Uterus (tissue), 2 donors: ENCODE measurements at regions not wholly inside any gene's neighbourhood (a gene's known extent, or its start where the extent isn't known, plus 50 kb on each side); places are given as distances from the start of the nearest gene placed in this dataset.
"Not testable (repeated sequence)": the region's sequence is repeated elsewhere in the genome, so short reads cannot be mapped to it uniquely, and the experiment has no call there.

ENCODE experiments used
- POLR2A ChIP-seq, 2 donors: fragments of 450-650 bp; IDR thresholded peaks; one replicate each; pipeline ENCODE4 v1.6.1; 2016; ENCODE audit warnings: antibody characterized with exemption in 2 of 2, mild to moderate bottlenecking in 1 of 2, moderate library complexity in 1 of 2
- TF ChIP-seq, protein P1 (sequence below), 4 experiments: fragments of 200-600 bp in 2 of 4; fragments of 450-650 bp in 2 of 4; sonication (generic) in 2 of 4; IDR thresholded peaks; one replicate each; pipeline ENCODE4 v1.5.1; 2016 to 2019; ENCODE audit warnings: antibody characterized with exemption in 4 of 4, mild to moderate bottlenecking in 2 of 4, moderate library complexity in 1 of 4

DNA sequence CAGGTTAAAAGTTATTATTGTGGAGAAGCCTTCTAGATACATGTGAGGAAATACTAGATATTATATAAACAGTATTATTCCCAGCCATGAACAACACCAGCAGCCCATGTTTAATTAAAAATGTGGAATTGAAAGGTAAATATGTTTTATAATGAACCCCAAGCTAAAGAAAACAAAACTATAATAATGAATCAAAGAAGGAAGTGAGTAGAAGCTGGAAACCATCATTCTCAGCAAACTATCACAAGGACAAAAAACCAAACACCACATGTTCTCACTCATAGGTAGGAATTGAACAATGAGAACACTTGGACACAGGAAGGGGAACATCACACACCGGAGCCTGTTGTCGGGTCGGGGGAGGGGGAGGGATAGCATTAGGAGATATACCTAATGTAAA is 167.6 kb upstream of the CXXC4 start:
- TF ChIP-seq, protein P1, sequence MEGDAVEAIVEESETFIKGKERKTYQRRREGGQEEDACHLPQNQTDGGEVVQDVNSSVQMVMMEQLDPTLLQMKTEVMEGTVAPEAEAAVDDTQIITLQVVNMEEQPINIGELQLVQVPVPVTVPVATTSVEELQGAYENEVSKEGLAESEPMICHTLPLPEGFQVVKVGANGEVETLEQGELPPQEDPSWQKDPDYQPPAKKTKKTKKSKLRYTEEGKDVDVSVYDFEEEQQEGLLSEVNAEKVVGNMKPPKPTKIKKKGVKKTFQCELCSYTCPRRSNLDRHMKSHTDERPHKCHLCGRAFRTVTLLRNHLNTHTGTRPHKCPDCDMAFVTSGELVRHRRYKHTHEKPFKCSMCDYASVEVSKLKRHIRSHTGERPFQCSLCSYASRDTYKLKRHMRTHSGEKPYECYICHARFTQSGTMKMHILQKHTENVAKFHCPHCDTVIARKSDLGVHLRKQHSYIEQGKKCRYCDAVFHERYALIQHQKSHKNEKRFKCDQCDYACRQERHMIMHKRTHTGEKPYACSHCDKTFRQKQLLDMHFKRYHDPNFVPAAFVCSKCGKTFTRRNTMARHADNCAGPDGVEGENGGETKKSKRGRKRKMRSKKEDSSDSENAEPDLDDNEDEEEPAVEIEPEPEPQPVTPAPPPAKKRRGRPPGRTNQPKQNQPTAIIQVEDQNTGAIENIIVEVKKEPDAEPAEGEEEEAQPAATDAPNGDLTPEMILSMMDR (IDR thresholded peaks at IDR 0.05), result not testable (repeated sequence)
- not testable (repeated sequence) for TF ChIP-seq POLR2A (IDR thresholded peaks at IDR 0.05)
